ENCODE measurements at regions not wholly inside any gene's neighbourhood (a gene's known extent, or its start where the extent isn't known, plus 50 kb on each side); places are given as distances from the start of the nearest gene placed in this dataset.

GRCh38 chr2:5530011-5530696 is 162.0 kb upstream of the SOX11 start:
- DNase-seq: no peak

GRCh38 chr2:5535301-5535700 is 156.9 kb upstream of the SOX11 start:
- DNase-seq: no peak

- DNase-seq: no peak
Observed at GRCh38 chr2:5537180-5537688, 154.9 kb upstream of the SOX11 start.

- DNase-seq: no peak
Observed at GRCh38 chr2:5538313-5538712, 153.9 kb upstream of the SOX11 start.

- no peak for DNase-seq
Observed at GRCh38 chr2:5538772-5539171, 153.4 kb upstream of the SOX11 start.

GRCh38 chr2:5539282-5540165 is 152.7 kb upstream of the SOX11 start:
- no peak for DNase-seq

- no peak for DNase-seq
Observed at GRCh38 chr2:5540856-5541255, 151.3 kb upstream of the SOX11 start.

GRCh38 chr2:5544205-5544786 is 147.9 kb upstream of the SOX11 start:
- no peak for DNase-seq

- no peak for DNase-seq
Observed at GRCh38 chr2:5546181-5546580, 146.0 kb upstream of the SOX11 start.

GRCh38 chr2:5548991-5549715 is 143.0 kb upstream of the SOX11 start:
- no peak for DNase-seq

- DNase-seq: no peak
Observed at GRCh38 chr2:5549771-5550170, 142.4 kb upstream of the SOX11 start.

GRCh38 chr2:5555636-5556035 is 136.5 kb upstream of the SOX11 start:
- DNase-seq: no peak

- DNase-seq: no peak
Observed at GRCh38 chr2:5561006-5561405, 131.2 kb upstream of the SOX11 start.

GRCh38 chr2:5562426-5562825 is 129.8 kb upstream of the SOX11 start:
- no peak for DNase-seq

GRCh38 chr2:5562865-5563264 is 129.3 kb upstream of the SOX11 start:
- DNase-seq: no peak

- no peak for DNase-seq
Observed at GRCh38 chr2:5563411-5563810, 128.8 kb upstream of the SOX11 start.

GRCh38 chr2:5569256-5569655 is 122.9 kb upstream of the SOX11 start:
- DNase-seq: no peak

- DNase-seq: no peak
Observed at GRCh38 chr2:5576015-5576414, 116.2 kb upstream of the SOX11 start.

- DNase-seq: no peak
Observed at GRCh38 chr2:5587766-5588165, 104.4 kb upstream of the SOX11 start.

- DNase-seq: no peak
Observed at GRCh38 chr2:5588601-5589000, 103.6 kb upstream of the SOX11 start.

GRCh38 chr2:5589183-5589582 is 103.0 kb upstream of the SOX11 start:
- DNase-seq: no peak

- no peak for DNase-seq
Observed at GRCh38 chr2:5590886-5591285, 101.3 kb upstream of the SOX11 start.

- DNase-seq: no peak
Observed at GRCh38 chr2:5592916-5593315, 99.3 kb upstream of the SOX11 start.
